ENCODE measurements at regions not wholly inside any gene's neighbourhood (a gene's known extent, or its start where the extent isn't known, plus 50 kb on each side); places are given as distances from the start of the nearest gene placed in this dataset.

- Histone ChIP-seq H3K36me3 (ENCODE audit: control insufficient read depth in 2 of 2, extremely low read depth in 1 of 2, insufficient read depth in 2 of 2, low read length in 2 of 2) (no peaks in the 10 kb centered on the region), H3K9ac (replicated peaks; ENCODE audit: extremely low read depth, insufficient read depth, low read length) (no peak overlapping the region), H2AFZ (ENCODE audit: low read depth, low read length) (no peak overlapping the region), H3K4me1 (ENCODE audit: control insufficient read depth, extremely low read depth, insufficient read depth, low read length) (no peaks in the 10 kb centered on the region), H3K79me2 (ENCODE audit: control insufficient read depth, insufficient read depth, low read length) (no peaks in the 10 kb centered on the region), H3K27me3 (ENCODE audit: control insufficient read depth in 2 of 2, insufficient read depth in 2 of 2, low read length in 2 of 2) (no peaks in the 10 kb centered on the region), H3K4me3 (replicated peaks in 1 of 3; ENCODE audit: insufficient read depth in 1 of 3, low read depth in 1 of 3, low read length in 3 of 3) (no peak overlapping the region), H3K27ac (ENCODE audit: insufficient read depth, low read depth, low read length) (no peak overlapping the region), H3K9me3 (replicated peaks; ENCODE audit: control insufficient read depth, insufficient read depth, low read length) (no peaks in the 10 kb centered on the region), H3K4me2 (ENCODE audit: insufficient read depth, low read length) (no peak overlapping the region), H4K20me1 (replicated peaks; ENCODE audit: control insufficient read depth, extremely low read depth, insufficient read depth, low read length) (no peaks in the 10 kb centered on the region), H3K9me1 (replicated peaks; ENCODE audit: control insufficient read depth, extremely low read depth, insufficient read depth, low read length) (no peaks in the 10 kb centered on the region)
- dilution Hi-C loops (cut with MboI; ENCODE audit: extremely low pct_ligation_motif_present, low sequenced_read_pairs): no loop called here
- TF ChIP-seq POLR2AphosphoS5 (IDR thresholded peaks at IDR 0.05; ENCODE audit: insufficient read depth, low read depth, low read length): no peak
- peak; percentile 52 for TF ChIP-seq GATA2 (IDR thresholded peaks at IDR 0.05; ENCODE audit: insufficient read depth, insufficient read length, low read depth, low read length)
- CTCF ChIA-PET: no interaction called here
- intact Hi-C loops (cut with micrococcal nuclease): no loop called here
- POLR2A ChIA-PET: no interaction called here
- FAIRE-seq (no peak), DNase-seq (ENCODE audit: low read depth, low spot score) (no peak)
- BruUV-seq (replicated peaks): no TSS peak
These were observed 1075.8 kb upstream of the MANEA start for GRCh38 chr6:94501516-94501915.

GRCh38 chr6:94498099-94498498 is 1078.7 kb upstream of the EPHA7 start:
- Histone ChIP-seq H3K79me2 (ENCODE audit: control insufficient read depth, insufficient read depth, low read length) (no peaks in the 10 kb centered on the region), H3K4me1 (ENCODE audit: control insufficient read depth, extremely low read depth, insufficient read depth, low read length) (no peaks in the 10 kb centered on the region), H3K9me3 (replicated peaks; ENCODE audit: control insufficient read depth, insufficient read depth, low read length) (no peaks in the 10 kb centered on the region), H2AFZ (ENCODE audit: low read depth, low read length) (no peak overlapping the region), H4K20me1 (replicated peaks; ENCODE audit: control insufficient read depth, extremely low read depth, insufficient read depth, low read length) (no peaks in the 10 kb centered on the region), H3K27me3 (ENCODE audit: control insufficient read depth in 2 of 2, insufficient read depth in 2 of 2, low read length in 2 of 2) (no peaks in the 10 kb centered on the region), H3K9ac (replicated peaks; ENCODE audit: extremely low read depth, insufficient read depth, low read length) (no peak overlapping the region), H3K27ac (ENCODE audit: insufficient read depth, low read depth, low read length) (no peak overlapping the region), H3K9me1 (replicated peaks; ENCODE audit: control insufficient read depth, extremely low read depth, insufficient read depth, low read length) (no peaks in the 10 kb centered on the region), H3K4me3 (replicated peaks in 1 of 3; ENCODE audit: insufficient read depth in 1 of 3, low read depth in 1 of 3, low read length in 3 of 3) (no peak overlapping the region), H3K36me3 (ENCODE audit: control insufficient read depth in 2 of 2, extremely low read depth in 1 of 2, insufficient read depth in 2 of 2, low read length in 2 of 2) (no peaks in the 10 kb centered on the region), H3K4me2 (ENCODE audit: insufficient read depth, low read length) (no peak overlapping the region)
- dilution Hi-C loops (cut with MboI; ENCODE audit: extremely low pct_ligation_motif_present, low sequenced_read_pairs) (no loop called here), intact Hi-C loops (cut with micrococcal nuclease) (no loop called here)
- TF ChIP-seq POLR2A (IDR thresholded peaks at IDR 0.05; ENCODE audit: low read depth, low read length) (no peak), EZH2 (IDR thresholded peaks at IDR 0.05; ENCODE audit: borderline replicate concordance, low read depth, low read length, severe bottlenecking) (no peak), POLR2AphosphoS5 (IDR thresholded peaks at IDR 0.05; ENCODE audit: insufficient read depth, low read depth, low read length) (no peak), MYC (IDR thresholded peaks at IDR 0.05; ENCODE audit: low read depth, low read length) (no peak), FOS (IDR thresholded peaks at IDR 0.05; ENCODE audit: borderline replicate concordance, insufficient read depth, low read length) (no peak), JUN (IDR thresholded peaks at IDR 0.05; ENCODE audit: borderline replicate concordance, insufficient read depth, insufficient read length, low read depth) (no peak), GATA2 (IDR thresholded peaks at IDR 0.05; ENCODE audit: insufficient read depth, insufficient read length, low read depth, low read length) (no peak), CTCF (IDR thresholded peaks at IDR 0.05; ENCODE audit: extremely low read depth in 1 of 2, insufficient read depth in 1 of 2, low read depth in 1 of 2, low read length in 2 of 2) (no peak), MAX (IDR thresholded peaks at IDR 0.05; ENCODE audit: insufficient read depth, insufficient read length) (no peak)
- no TSS peak for BruUV-seq (replicated peaks)
- no peak for DNase-seq (ENCODE audit: low read depth, low spot score)
- POLR2A ChIA-PET: no interaction called here
- no peak for FAIRE-seq
- CTCF ChIA-PET: no interaction called here
